SK-MEL-5 (cell line): ENCODE measurements at regions not wholly inside any gene's neighbourhood (a gene's known extent, or its start where the extent isn't known, plus 50 kb on each side); places are given as distances from the start of the nearest gene placed in this dataset.
"Not testable (repeated sequence)": the region's sequence is repeated elsewhere in the genome, so short reads cannot be mapped to it uniquely, and the experiment has no call there.

Experiments used
- DNase-seq: peaks from one replicate; pipeline ENCODE4 v3.0.0-alpha.2; 2016; ENCODE audit warnings: low read depth, low spot score
- in situ Hi-C: cut with HindIII; loops from 2 replicates; pipeline ENCODE4 v1.10.0; 2016; ENCODE audit warnings: low sequenced_read_pairs, high pct_unique_total_duplicates, low pct_unique_long_range_greater_than_20kb

DNA sequence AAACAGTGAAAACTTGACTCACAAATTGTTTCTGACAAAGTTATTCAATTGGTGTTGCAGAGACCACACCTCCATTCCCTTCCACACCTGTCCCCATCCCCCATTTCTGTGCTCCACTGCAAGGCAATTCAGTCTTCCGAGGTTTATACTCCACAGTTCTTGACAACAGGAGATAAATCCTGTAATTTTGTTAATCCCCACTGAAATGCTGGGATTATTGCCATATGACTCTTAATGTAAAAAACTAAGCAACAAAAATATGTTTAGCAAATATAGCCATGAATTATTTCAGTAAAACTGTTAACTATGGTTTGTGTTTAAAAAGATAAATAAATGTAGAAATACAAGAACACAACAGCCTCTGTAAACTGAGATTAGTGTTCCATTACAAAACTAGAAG is 170.1 kb upstream of the SEMA3D start:
- in situ Hi-C loops: no loop called here
- DNase-seq: no peak

DNA sequence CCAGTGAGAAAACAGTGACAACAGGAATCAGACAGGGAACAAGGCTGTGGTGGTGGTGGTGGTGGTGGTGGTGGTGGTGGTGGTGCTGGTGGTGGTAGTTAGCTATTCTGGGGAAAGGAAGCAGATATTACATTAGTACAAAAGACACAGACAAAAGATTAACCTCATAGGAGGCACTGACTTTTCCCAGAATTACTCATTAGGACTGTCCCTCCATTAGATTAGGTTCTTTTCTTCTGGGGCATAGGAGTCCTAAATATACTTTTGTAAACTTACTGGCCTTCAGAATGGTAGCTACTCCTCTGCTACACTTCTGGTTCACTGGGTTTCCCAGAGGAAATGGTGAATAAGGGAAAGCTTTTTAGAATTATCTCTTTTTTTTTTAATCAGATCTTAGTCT is 156.6 kb upstream of the SEMA3D start:
- in situ Hi-C loops: no loop called here

DNA sequence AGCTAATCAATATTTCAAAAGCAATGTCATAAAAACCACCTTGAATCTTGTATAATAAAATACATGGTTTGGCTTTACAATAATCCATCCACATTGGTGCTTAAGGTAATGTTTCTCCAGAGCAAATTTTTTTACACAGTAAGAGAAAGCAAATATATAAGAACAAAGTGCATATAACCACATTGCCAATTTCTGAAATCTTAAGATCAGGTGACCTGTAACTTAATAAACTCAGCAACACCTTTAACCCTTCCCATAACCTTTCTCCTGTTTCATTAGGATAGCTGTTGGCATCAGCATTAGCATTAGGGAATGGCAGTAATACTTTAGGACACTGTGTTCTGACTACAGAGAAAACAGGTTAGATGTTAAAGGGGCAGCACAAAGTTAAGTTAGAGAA is 155.9 kb upstream of the SEMA3D start:
- in situ Hi-C loops: no loop called here
- no peak for DNase-seq

More for the DNA sequence above, 156.6 kb upstream of the SEMA3D start:
- DNase-seq: no peak

DNA sequence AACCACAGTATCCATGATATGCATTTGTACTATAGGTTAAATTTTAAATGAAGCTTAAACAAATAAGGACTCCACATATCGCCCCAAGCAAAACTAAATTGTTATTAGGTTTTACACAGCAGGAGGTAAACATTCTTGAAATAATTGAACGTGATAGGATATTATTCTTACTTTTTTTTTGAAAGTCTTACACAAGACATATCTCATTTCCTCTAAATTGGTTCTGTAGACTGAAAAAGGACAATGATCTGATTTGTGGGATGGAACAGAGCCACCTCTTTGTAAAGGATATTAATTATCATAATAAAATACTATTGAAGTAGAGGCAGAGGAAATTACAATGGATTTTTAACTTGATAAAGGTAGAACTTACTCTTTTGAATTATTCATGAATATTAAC is 155.1 kb upstream of the SEMA3D start:
- in situ Hi-C loops: no loop called here
- no peak for DNase-seq

DNA sequence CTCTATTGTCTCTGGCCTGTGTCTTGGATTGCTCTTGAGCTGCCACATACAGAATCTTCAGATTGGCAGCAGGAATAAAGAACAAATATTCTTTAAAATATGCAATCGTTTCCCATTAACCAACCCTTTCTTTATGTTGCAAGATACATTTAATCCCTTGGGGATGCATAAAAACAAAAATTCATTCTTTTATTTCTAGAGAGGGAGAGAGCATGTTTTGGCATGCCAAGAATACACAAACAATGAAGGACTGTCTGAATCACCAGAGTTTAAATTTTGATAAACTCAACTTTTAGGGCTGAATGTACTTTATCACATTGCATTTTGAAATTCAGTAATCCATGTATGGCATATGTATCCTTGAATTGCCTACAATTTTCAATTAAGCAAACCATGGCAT is 154.3 kb upstream of the SEMA3D start:
- in situ Hi-C loops: no loop called here

DNA sequence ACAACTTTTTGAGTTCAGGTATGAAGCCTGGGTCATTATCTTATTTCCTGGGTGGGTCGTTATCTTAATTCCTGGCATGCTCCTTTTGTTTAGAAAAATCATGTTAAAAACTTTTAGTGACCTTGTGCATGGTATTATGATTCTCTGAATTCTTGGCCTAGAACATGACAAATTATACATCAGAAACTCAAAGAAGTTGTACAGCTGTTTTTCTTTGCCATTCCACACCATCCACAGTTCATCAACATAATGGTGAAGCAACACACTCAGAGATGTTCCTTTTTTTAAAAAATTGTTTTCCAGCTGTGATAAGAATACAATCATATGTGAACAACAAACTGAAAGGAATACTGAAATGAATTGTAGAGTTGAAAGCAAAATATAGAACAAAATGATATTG is 149.2 kb upstream of the SEMA3D start:
- no peak for DNase-seq
- in situ Hi-C loops: no loop called here

More for the DNA sequence above, 154.3 kb upstream of the SEMA3D start:
- DNase-seq: peak; percentile 31

DNA sequence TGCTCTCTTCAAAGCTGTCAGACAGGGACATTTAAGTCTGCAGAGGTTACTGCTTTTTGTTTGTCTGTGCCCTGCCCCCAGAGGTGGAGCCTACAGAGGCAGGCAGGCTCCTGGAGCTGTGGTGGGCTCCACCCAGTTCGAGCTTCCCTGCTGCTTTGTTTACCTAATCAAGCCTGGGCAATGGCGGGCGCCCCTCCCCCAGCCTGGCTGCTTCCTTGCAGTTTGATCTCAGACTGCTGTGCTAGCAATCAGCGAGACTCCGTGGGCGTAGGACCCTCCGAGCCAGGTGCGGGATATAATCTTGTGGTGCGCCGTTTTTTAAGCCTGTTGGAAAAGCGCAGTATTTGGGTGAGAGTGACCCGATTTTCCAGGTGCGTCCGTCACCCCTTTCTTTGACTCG is 148.3 kb upstream of the SEMA3D start:
- in situ Hi-C loops, DNase-seq: not testable (repeated sequence)

DNA sequence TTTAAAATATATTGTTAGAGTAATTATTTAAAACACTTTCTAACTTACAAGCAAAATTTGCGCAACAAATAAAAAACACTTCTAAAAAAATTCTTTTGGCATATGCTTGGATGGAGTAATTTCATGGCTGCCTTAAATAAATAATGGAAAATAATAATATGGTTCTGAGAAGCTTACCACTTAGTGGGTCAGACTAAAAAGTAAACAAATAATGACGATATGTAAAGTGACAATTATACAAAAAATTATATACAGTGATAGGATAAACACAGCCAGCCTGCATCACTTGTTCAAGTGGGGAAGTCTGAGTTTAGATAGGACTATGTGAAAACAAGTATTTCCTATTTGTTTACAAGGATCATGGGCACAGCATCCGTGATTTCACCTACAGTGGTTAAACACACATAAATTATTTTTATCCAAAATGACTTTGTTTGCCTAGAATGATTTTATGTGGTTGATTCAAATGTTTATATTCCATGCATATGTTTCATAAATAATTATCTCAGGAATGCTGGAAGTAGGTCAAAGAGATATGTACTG is 141.7 kb upstream of the SEMA3D start:
- in situ Hi-C loops: no loop called here
- no peak for DNase-seq

DNA sequence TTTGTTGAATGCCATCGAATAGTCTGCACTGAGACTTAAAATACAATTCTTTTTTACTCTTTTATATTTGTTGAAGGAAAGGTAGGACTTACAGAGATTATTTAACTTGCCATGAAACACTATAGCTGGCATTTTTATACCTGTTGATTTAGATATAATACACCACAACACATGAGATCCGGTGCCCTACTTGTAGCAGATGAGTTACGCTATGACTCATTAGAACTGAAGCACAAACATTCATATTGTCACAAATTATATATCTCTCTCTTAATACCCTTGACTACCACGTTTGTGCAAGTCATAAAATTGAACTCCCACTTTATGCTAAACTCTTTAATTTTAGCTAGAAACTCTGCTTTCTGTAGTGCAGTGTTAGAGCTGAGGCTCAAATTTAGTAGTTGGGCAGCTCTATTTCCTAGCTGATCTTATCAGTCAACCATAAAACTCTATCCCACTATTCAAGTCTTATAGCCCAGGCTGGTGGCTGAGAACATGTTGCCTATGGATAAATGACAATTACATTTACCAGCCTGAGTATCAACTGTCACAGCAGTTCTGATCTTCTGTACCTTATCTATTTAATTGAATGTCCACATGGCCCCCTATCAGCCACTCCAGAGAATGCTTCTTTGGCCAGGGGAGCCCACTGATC is 137.4 kb upstream of the SEMA3D start:
- no peak for DNase-seq
- in situ Hi-C loops: no loop called here

DNA sequence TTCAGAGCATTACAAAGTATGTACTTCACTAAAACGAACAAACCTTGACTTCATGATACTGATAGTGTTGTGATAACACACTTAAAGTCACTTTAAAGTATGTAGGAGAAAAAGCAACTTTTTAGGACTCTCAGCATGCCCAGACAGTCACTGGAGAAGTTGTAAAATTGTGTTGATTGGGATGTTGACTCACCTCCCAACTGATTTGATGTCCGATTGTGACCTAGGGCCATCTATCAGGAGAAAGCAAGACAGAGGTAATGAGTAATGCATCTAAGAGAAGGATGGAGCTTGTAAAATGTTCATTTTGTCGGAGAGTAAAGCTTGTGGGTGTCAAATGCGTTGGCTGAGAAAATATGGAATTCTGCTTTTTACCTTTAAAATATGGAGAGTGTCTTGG is 135.4 kb upstream of the SEMA3D start:
- DNase-seq: no peak
- in situ Hi-C loops: no loop called here

DNA sequence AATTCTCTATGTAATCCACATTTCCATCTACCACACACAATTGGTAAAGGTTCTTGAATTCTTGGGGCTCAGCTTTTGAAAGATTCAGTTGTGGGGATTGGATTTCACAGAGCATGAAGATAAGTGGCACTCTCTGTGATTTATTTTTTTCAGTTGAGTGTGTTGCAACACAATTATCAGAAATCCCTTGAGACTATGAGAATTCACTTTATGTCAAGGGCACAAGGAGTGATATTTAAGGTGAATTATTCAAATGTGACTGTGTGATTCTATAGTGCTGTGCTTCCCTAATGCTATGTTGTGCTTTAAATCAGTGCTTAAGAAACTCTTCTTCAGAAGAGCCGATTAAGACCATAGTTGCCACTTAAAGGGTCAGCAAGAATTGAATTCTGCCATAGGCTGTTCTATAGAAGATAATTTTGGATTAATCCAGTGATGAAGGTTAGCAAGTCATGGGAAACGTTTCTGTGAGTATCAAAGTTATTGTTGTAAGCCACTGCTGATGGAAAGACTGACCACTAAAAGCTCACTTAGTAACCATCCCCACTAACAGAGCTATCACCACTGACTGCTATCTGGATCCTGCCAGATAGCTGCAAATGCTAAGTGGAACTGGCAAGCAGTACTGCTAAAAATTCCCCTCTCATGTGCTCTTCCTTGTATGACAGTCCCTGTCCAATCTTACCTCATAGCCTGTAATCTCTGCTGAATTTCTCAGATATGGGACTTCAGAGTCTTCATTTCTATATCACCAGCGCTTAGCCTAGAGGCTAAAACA is 134.0 kb upstream of the SEMA3D start:
- no peak for DNase-seq
- in situ Hi-C loops: no loop called here

DNA sequence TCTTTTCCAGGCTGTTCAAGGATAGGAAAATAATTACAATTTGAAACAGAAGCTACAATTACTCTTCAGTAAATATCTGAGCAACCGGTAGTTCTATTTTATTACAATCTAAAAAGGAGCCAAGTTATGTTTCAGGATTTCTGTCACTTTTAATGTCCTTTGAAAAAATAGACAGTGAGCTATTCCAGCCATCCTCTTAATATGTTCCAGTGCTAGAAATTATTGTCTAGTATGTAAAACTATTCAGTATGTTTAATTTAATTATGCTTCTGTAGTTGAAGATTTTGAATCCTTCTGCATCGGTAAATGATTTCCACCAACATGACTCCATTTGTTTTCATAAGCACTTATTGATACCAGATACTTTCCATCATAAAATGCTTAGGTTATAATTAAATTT is 129.6 kb upstream of the SEMA3D start:
- in situ Hi-C loops: no loop called here
- DNase-seq: no peak

DNA sequence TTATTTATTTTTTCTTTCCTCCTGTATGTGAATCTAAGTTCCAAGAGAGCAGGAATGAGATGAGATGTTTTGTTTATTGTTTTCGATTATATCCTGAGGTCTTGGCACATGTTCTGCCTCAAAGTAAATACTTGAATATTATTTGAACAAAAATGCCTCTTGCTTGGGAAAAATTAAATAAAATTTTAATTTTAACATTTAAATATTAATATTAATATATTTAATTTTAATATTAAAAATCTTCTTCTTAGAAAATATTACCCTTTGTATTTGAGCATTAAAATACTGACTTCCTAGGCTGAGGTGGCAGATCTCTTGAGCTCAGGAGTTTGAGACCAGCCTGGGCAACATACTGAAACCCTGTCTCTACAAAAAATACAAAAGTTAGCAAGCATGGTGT is 123.4 kb upstream of the SEMA3D start:
- in situ Hi-C loops: no loop called here
- DNase-seq: no peak

DNA sequence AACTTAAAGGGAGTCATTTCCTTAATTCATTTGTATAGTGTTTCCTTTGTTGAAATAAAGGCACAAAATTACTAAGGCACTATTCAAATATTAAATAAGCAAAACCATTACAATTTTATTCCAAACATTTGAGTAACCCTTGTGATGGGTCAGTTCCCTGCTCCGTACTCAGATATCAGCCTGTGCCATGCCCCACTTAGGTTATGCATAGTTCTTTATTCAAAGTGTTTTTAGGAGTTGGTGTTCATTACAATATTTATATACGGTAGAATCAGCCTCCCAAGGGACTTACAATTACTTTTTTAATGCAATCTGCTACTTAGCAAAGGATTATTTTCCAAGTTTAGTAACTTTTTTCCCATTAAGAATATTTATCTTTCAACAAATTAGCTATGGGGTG is 119.3 kb upstream of the SEMA3D start:
- in situ Hi-C loops: no loop called here
- DNase-seq: no peak

DNA sequence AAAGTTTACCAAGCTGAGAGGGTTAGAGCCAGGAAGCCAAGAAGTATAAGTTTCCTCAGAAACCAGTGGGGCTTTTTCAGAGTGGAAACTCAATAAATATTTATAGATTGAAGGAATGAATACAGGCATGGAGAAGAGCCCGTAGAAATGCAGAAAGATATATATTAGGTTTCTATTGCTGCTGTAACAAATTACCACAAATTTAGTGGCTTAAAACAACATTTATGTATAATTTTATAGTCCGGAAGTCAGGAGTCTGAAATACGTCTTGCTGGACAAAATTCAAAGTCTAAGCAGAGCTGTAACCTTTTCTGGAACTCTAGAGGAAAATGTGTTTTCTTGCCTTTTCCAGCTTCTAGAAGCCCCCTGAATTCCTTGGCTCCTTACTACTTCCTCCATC is 107.3 kb upstream of the SEMA3D start:
- in situ Hi-C loops: no loop called here
- no peak for DNase-seq

DNA sequence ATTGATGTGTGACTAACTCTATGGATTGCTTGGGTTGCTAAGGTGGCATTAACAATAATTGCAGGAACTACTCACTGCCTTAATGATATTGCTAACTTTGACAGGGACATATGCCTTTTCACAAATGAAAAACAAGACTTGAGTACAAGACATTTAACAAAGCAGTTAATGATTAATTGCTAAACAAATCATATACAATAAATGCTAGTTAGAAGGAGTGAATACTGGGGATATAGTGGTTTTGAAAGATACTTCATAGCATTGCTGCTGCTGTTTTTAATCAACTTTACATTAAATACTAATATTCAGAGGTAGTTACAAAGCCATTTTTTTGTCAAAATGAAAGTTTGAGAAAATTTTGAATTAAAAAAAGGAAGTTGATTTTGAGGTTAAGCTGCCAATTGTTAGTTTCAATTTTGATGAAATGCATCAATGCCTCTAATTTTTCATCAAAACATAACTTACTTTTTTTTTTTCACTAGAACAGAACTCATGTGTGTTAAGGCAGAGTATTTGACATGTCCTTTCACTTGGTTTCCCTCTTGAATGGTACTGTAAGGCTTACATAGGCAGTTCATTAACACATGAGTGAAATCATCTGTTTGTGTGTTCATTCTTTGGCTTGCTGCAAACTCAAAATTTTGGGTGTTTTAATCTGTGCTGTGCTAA is 106.2 kb upstream of the SEMA3D start:
- no peak for DNase-seq
- in situ Hi-C loops: no loop called here

DNA sequence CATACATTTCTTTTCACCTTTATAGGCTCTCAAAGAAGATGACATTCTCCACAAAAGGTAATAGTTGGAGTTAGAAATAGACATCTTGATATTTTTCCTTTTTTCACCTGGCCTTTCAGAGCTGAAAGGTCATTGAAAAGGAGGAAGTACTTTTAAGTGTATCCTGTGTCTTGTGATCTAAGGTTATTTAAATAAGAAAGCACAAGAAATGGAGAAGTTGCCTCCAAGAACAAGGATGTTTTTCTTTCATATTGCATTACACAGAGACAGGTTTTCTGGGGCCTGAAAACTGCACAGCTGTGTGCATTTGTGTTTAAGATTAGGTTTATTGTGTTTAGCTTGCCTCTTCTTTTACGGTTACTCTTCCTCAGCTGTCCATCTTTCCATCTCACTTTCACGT is 103.4 kb upstream of the SEMA3D start:
- DNase-seq: no peak
- in situ Hi-C loops: no loop called here

DNA sequence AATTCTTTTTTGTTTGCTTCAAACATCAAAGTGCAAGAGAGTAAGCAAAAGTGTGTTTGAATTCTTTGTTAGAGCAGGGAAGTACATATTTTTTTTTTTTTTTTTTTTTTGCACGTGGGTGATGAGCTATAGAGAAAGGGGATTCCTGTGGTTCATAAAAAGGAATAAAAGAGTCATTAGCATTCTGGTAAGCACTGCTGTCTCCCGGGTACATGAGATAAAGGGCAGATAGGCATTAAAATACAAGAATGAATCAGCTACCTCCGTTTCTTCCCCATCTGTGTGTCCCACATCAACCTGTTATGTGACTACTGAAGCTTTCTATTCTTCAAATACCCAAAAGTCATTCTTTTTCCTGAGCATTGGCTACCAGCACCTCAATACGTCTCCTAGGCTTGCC is 102.4 kb upstream of the SEMA3D start:
- DNase-seq: no peak
- in situ Hi-C loops: no loop called here
